ENCODE measurements at regions not wholly inside any gene's neighbourhood (a gene's known extent, or its start where the extent isn't known, plus 50 kb on each side); places are given as distances from the start of the nearest gene placed in this dataset.

GRCh38 chr13:47408546-47409319 lies 511.9 kb upstream of the HTR2A start:
- TF ChIP-seq, protein P1, sequence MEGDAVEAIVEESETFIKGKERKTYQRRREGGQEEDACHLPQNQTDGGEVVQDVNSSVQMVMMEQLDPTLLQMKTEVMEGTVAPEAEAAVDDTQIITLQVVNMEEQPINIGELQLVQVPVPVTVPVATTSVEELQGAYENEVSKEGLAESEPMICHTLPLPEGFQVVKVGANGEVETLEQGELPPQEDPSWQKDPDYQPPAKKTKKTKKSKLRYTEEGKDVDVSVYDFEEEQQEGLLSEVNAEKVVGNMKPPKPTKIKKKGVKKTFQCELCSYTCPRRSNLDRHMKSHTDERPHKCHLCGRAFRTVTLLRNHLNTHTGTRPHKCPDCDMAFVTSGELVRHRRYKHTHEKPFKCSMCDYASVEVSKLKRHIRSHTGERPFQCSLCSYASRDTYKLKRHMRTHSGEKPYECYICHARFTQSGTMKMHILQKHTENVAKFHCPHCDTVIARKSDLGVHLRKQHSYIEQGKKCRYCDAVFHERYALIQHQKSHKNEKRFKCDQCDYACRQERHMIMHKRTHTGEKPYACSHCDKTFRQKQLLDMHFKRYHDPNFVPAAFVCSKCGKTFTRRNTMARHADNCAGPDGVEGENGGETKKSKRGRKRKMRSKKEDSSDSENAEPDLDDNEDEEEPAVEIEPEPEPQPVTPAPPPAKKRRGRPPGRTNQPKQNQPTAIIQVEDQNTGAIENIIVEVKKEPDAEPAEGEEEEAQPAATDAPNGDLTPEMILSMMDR (IDR thresholded peaks at IDR 0.05), result no peak
- TF ChIP-seq ZFX (IDR thresholded peaks at IDR 0.05; ENCODE audit: borderline replicate concordance), result no peak

All from 22Rv1 (cell line).